ENCODE measurements at regions not wholly inside any gene's neighbourhood (a gene's known extent, or its start where the extent isn't known, plus 50 kb on each side); places are given as distances from the start of the nearest gene placed in this dataset.
A peak's percentile ranks its signal among the peaks of the same experiment; 100 is the strongest.

GRCh38 chr2:64766841-64767669 lies 113.3 kb upstream of the SERTAD2 start:
- Mint-ChIP-seq H3K4me3 (ENCODE audit: unreplicated experiment) (peak overlapping the region; percentile 74), H3K9me3 (ENCODE audit: unreplicated experiment) (no peaks in the 10 kb centered on the region), H3K4me1 (ENCODE audit: insufficient read depth, unreplicated experiment) (peaks cover 31% of the 10 kb centered on the region), H3K27ac (ENCODE audit: low read depth, unreplicated experiment) (peak overlapping the region; percentile 87), H3K36me3 (ENCODE audit: insufficient read depth, unreplicated experiment) (no peaks in the 10 kb centered on the region), H3K27me3 (ENCODE audit: insufficient read depth, unreplicated experiment) (no peaks in the 10 kb centered on the region)
- BruUV-seq (replicated peaks): no TSS peak
- intact Hi-C loops (cut with micrococcal nuclease): loop anchor here (1.0 to 2.0 kb wide), 2 partner anchors 64 to 120 kb away; no protein-coding TSS in a partner anchor
- CTCF ChIA-PET: interaction anchor here (0.7 to 1.2 kb wide), 5 partner anchors 12 to 127 kb away, joined by 3 to 5 read pairs (median 3); no protein-coding TSS in a partner anchor
- no peak for DNase-seq (ENCODE audit: unreplicated experiment)
- POLR2A ChIA-PET: interaction anchor here (0.6 to 4.3 kb wide), 18 partner anchors 11 to 317 kb away, joined by 3 to 79 read pairs (median 4); partner anchors contain the start of gene SERTAD2
- TF ChIP-seq CTCF (IDR thresholded peaks at IDR 0.05; ENCODE audit: unreplicated experiment): no peak

DNA sequence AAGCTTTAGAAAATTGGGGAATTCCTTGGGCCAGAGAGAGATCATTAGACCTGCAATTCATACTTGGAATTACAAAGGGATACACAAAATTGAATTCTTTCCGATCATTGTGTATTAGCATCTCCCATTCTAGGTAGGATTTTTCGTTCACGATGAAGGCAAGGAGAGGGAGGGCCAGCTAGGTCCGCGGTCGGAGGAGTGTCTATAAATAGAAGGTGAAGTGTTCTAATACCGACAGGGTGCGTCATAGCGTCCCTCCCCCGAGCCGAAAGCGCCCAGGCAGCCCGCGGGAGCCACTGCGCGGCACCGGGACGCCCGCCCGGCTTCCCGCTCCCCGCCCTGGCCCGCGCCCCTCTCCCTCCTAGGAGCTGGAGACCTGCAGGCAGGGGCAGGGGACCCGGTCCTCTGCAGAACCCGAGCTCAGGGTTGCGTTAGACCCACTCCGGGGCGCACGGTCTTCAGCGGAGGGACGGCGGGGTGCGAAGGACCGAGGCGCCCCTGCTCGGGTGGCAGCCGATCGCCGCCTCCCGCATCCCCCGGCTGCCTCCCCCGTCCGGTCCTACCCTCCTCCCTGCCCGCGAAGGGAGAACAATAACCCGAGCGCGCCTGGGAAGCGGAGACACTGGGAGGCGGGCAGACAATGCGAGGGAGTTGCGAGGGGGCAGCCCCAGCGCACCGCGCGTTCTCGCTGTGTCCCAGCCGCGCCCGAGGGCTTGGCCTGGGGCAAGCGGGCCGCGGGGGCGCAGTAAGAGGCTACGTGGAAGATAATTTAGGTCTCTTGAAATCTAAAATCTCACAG lies 114.2 kb upstream of the SERTAD2 start:
- peak overlapping the region; percentile 87 for H3K27ac Mint-ChIP-seq (ENCODE audit: low read depth, unreplicated experiment)
- no peaks in the 10 kb centered on the region for H3K36me3 Mint-ChIP-seq (ENCODE audit: insufficient read depth, unreplicated experiment)
- peaks cover 31% of the 10 kb centered on the region for H3K4me1 Mint-ChIP-seq (ENCODE audit: insufficient read depth, unreplicated experiment)
- TF ChIP-seq CTCF (IDR thresholded peaks at IDR 0.05; ENCODE audit: unreplicated experiment): no peak
- intact Hi-C loops (cut with micrococcal nuclease): loop anchor here (1.0 to 2.0 kb wide), 2 partner anchors 63 to 121 kb away; no protein-coding TSS in a partner anchor
- ChIA-PET POLR2A (interaction anchor here (0.6 to 4.3 kb wide), 20 partner anchors 11 to 501 kb away, joined by 3 to 79 read pairs (median 4); partner anchors contain the start of gene SERTAD2), CTCF (interaction anchor here (0.7 to 1.2 kb wide), 5 partner anchors 13 to 128 kb away, joined by 3 to 6 read pairs (median 4); no protein-coding TSS in a partner anchor)
- H3K4me3 Mint-ChIP-seq (ENCODE audit: unreplicated experiment): peak overlapping the region; percentile 74
- BruUV-seq (replicated peaks): no TSS peak
- H3K27me3 Mint-ChIP-seq (ENCODE audit: insufficient read depth, unreplicated experiment): no peaks in the 10 kb centered on the region
- no peaks in the 10 kb centered on the region for H3K9me3 Mint-ChIP-seq (ENCODE audit: unreplicated experiment)
- peak; percentile 82 for DNase-seq (ENCODE audit: unreplicated experiment)

DNA sequence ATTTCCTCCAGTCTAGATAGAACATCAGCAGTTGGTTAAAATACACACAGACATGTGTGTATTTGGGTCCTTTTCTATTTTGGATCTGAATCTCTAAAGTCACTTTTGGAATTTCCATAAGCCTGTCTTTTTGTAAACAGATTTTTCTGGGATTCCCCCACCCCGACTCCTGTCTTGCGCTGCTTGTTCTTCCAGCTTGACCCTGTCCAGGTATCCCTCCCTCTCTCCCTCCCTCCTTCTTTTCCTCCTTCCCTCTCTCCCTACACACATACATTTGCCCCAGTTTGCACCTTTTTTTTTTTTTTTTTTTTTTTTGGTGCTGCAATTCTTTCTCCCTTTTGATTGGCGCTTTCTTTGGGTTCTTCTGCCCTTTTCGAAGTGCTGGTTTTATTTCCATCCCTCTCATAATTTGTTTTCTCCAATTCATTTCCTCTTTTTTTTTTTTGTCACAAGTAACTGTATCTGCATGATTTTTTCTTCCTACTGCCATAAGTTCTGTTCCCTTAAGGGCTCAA lies 114.8 kb upstream of the SERTAD2 start:
- intact Hi-C loops (cut with micrococcal nuclease): no loop called here
- H3K9me3 Mint-ChIP-seq (ENCODE audit: unreplicated experiment): no peaks in the 10 kb centered on the region
- H3K36me3 Mint-ChIP-seq (ENCODE audit: insufficient read depth, unreplicated experiment): no peaks in the 10 kb centered on the region
- TF ChIP-seq CTCF (IDR thresholded peaks at IDR 0.05; ENCODE audit: unreplicated experiment): no peak
- H3K4me1 Mint-ChIP-seq (ENCODE audit: insufficient read depth, unreplicated experiment): peaks cover 31% of the 10 kb centered on the region
- H3K4me3 Mint-ChIP-seq (ENCODE audit: unreplicated experiment): peak overlapping the region; percentile 74
- H3K27ac Mint-ChIP-seq (ENCODE audit: low read depth, unreplicated experiment): no peak overlapping the region
- no peaks in the 10 kb centered on the region for H3K27me3 Mint-ChIP-seq (ENCODE audit: insufficient read depth, unreplicated experiment)
- POLR2A ChIA-PET: interaction anchor here (1.1 to 4.3 kb wide), 11 partner anchors 17 to 134 kb away, joined by 3 to 79 read pairs (median 7); partner anchors contain the start of gene SERTAD2
- BruUV-seq (replicated peaks): TSS peak; percentile 44
- DNase-seq (ENCODE audit: unreplicated experiment): no peak
- CTCF ChIA-PET: no interaction called here
